ENCODE measurements at regions not wholly inside any gene's neighbourhood (a gene's known extent, or its start where the extent isn't known, plus 50 kb on each side); places are given as distances from the start of the nearest gene placed in this dataset.

DNA sequence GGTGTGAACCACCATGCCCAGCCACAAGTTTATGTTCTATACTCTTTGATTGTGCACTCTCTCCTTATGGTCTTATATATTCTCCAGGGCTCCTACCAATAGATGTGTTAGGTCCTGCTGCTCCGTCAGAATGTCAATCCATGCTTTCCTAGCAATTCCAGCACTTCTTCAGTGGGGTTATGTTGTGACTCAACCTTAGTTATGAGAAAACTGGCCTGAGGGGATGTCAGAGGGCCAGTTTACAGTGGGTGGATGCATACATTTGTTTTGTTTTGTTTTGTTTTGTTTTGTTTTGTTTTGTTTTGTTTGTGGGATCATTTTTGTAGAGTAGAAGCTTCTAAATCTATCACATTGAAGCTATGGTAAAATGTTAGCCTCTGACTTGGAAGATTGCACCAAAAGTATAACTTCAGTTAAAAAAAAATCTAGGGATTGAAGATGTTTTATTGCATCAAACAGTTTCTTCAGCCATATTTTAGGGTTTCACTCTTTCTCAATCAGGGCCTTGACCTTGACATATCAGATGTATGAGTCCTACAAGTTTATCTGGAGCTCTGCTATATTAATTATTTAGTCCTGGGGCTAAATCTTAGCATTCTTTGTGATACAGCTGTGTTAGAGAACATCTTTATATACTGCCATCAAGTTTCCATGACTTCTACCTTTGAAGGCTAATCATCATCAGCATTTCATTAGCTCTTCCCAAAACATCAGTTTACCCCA lies 191.6 kb upstream of the CNTN5 start:
- no peaks in the 10 kb centered on the region; the same call in 1 of the 2 replicates for H3K4me1 ChIP-seq (ENCODE audit: insufficient read depth, low read length)
- no peak overlapping the region for H3K18ac ChIP-seq (ENCODE audit: insufficient read length, low read depth, low read length)
- H3K9me3 Mint-ChIP-seq: no peaks in the 10 kb centered on the region; a peak in 1 of 5 replicates
- H2BK15ac ChIP-seq (ENCODE audit: low read depth, low read length): no peak overlapping the region
- TF ChIP-seq, protein P1, sequence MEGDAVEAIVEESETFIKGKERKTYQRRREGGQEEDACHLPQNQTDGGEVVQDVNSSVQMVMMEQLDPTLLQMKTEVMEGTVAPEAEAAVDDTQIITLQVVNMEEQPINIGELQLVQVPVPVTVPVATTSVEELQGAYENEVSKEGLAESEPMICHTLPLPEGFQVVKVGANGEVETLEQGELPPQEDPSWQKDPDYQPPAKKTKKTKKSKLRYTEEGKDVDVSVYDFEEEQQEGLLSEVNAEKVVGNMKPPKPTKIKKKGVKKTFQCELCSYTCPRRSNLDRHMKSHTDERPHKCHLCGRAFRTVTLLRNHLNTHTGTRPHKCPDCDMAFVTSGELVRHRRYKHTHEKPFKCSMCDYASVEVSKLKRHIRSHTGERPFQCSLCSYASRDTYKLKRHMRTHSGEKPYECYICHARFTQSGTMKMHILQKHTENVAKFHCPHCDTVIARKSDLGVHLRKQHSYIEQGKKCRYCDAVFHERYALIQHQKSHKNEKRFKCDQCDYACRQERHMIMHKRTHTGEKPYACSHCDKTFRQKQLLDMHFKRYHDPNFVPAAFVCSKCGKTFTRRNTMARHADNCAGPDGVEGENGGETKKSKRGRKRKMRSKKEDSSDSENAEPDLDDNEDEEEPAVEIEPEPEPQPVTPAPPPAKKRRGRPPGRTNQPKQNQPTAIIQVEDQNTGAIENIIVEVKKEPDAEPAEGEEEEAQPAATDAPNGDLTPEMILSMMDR (conservative IDR thresholded peaks at IDR 0.05): no peak
- H3K79me1 ChIP-seq (ENCODE audit: insufficient read depth, low read depth, low read length, poor library complexity, severe bottlenecking): no peaks in the 10 kb centered on the region
- no peak overlapping the region for H3K9ac ChIP-seq (ENCODE audit: extremely low read depth, insufficient read length, low read length)
- WGBS (ENCODE audit: extremely low coverage, insufficient read length, low lambda C conversion rate): no CpG with 5 or more reads among the region's 1 CpG
- H4K20me1 ChIP-seq (ENCODE audit: control insufficient read depth, insufficient read depth, insufficient read length): no peaks in the 10 kb centered on the region
- no peak overlapping the region for H3K27ac Mint-ChIP-seq
- no peaks in the 10 kb centered on the region for H3K9me3 ChIP-seq (ENCODE audit: control insufficient read depth, low read depth, low read length)
- H3K27me3 ChIP-seq (ENCODE audit: insufficient read depth, low read length): no peaks in the 10 kb centered on the region
- H2BK120ac ChIP-seq (ENCODE audit: low read depth, low read length, poor library complexity, severe bottlenecking): no peak overlapping the region
- no peak overlapping the region for H3K4me3 Mint-ChIP-seq
- no peak overlapping the region for H3K14ac ChIP-seq (ENCODE audit: insufficient read depth, low read length)
- H3K23me2 ChIP-seq (ENCODE audit: insufficient read length, low read depth, low read length, poor library complexity, severe bottlenecking): no peaks in the 10 kb centered on the region
- no peak overlapping the region for H4K8ac ChIP-seq (replicated peaks; ENCODE audit: insufficient read length, low read depth, low read length)
- H2BK12ac ChIP-seq (ENCODE audit: insufficient read length, low read depth, low read length): no peak overlapping the region
- H3K36me3 Mint-ChIP-seq (ENCODE audit: insufficient read depth in 1 of 3, low read depth in 3 of 3): no peaks in the 10 kb centered on the region
- peaks cover 2 to 5% of the 10 kb centered on the region in 2 experiments; a peak in 3 of 4 replicates for H3K4me1 Mint-ChIP-seq
- no peak overlapping the region for H3K27ac ChIP-seq (ENCODE audit: insufficient read length, low read depth, low read length)
- no peak overlapping the region for H2BK20ac ChIP-seq (ENCODE audit: low read depth, low read length, poor library complexity, severe bottlenecking)
- H2AFZ ChIP-seq (ENCODE audit: low read length): no peak overlapping the region
- H3K4me2 ChIP-seq (ENCODE audit: insufficient read depth, insufficient read length, low read length): no peak overlapping the region
- no peaks in the 10 kb centered on the region for H3K27me3 Mint-ChIP-seq (ENCODE audit: low read depth)
- no peak overlapping the region for H3T11ph ChIP-seq (ENCODE audit: low read length)
- H3K4ac ChIP-seq (ENCODE audit: low read depth, low read length): no peak overlapping the region
- H2BK5ac ChIP-seq (ENCODE audit: insufficient read length, low read length): no peak overlapping the region
- H3K56ac ChIP-seq (ENCODE audit: insufficient read length, low read depth, low read length): no peak overlapping the region
- DNase-seq: no peak
- no peak overlapping the region for H4K91ac ChIP-seq (ENCODE audit: insufficient read length, low read depth, low read length)
- no peak overlapping the region for H3K23ac ChIP-seq (ENCODE audit: insufficient read length, low read depth, low read length)
- no peaks in the 10 kb centered on the region for H3K79me2 ChIP-seq (ENCODE audit: insufficient read depth, low read length)
- H2AK5ac ChIP-seq (ENCODE audit: insufficient read length, low read length): no peak overlapping the region
- no peak overlapping the region for H4K5ac ChIP-seq (ENCODE audit: insufficient read length, low read depth, low read length)
